Astrocyte of the hippocampus (primary cell): ENCODE measurements at regions not wholly inside any gene's neighbourhood (a gene's known extent, or its start where the extent isn't known, plus 50 kb on each side); places are given as distances from the start of the nearest gene placed in this dataset.
A peak's percentile ranks its signal among the peaks of the same experiment; 100 is the strongest.
"Not testable (repeated sequence)": the region's sequence is repeated elsewhere in the genome, so short reads cannot be mapped to it uniquely, and the experiment has no call there.

Experiments
- DNase-seq: peaks from one replicate; pipeline ENCODE4 v3.0.0; 2011; ENCODE audit warnings: low read depth, low spot score

DNA sequence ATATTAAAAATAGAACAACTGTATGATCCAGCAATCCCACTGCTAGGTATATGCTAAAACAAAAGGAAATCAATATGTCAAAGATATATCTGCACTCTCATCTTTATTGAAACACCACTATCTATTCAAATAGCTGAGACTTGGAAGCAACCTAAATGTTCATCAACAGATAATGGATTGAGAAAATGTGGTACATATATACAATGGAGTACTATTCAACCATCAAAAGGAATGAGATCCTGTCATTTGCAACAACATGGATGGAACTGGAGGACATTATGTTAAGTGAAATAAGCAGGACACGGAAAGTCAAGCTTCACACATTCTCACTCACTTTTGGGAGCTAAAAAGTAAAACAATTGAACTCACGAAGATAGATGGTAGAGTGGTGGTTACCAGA, 610.1 kb upstream of the SEMA3D start:
- DNase-seq = no peak

GRCh38 chr7:85791098-85791497, 604.2 kb upstream of the SEMA3D start:
- DNase-seq = not testable (repeated sequence)

- DNase-seq = no peak
These were observed 594.8 kb upstream of the SEMA3D start for GRCh38 chr7:85781606-85782005.

GRCh38 chr7:85776691-85777345, 590.0 kb upstream of the SEMA3D start:
- DNase-seq = no peak

DNA sequence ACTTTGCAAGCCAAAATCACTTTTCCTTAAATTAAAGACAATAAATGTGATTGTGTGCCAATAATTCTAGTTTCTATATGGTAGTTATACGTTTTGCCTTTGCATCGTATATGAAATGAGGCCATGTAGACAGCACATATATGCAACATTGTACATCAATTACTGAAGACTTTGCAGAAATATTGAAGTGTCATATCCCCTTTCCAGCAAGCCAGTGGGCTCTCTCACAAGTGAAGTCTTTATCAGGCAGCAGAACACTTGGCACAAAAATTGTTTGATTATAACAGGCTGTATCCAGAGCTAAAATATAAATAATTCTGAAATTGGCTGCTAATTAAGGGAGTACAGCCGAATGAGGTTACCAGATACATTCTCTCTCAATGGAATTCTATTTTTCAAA, 588.6 kb upstream of the SEMA3D start:
- no peak for DNase-seq

DNA sequence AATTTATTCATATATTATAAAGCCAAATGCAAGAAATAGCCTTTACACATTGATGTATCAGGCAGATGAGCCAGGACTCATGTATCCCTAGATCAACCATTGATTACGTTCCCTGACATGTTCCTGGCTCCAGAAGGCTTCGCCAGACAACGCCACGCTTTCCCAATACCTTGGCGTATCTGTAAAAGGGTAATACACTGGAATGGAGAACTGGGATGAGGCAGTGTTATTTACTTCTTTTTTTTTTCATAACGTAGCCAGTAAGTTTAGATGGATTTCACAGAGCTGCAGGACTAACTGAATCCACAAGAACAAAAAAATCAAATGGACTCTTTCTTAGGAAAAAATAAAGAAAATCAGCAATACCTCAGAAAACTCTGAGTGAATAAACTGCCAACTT, 588.1 kb upstream of the SEMA3D start:
- DNase-seq = no peak

DNA sequence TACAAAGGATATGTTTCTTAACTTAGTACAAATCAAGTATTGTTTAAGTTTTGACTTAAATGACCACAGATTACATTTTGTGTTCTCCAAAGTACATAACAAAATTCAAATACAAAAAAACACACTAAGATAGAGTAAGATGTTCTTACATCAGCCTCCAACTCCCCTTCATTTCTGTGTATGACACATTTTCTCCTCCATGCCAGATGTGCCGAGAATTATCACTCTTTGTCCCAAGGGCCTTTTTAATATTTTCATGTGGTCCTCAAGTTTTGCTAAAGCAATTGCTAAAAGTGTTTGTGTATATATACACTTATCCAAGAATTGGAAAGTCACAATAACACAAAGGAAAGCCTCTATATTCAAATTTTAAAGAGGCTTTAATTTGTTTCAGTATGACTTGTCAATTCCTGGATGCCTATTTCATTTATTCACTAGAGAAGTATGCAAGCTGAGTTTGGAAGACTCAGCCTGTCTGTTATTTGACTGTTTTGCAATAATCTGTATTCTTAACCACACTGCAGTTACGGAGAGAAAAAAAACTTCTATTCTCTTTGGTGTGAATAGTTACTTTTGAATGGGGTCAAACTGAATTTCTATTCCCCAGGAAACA, 586.4 kb upstream of the SEMA3D start:
- DNase-seq = peak; percentile 39

DNA sequence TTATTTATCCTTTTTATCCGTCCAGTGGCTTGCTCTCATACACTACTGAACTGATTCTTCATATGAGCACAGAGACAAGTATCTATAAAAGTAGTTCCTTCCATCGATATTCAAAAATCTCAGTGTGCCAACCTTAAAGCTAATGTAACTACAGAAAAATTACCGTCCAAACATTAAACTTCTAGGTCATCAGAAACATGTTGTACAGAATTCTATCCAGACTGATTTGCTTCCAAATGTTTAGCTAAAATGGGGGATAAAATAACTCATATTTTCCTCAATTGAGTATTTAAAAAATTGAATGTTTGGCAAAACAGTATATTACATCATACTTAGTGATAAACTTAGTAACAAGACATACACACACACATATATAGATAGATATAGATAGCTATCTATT, 584.7 kb upstream of the SEMA3D start:
- no peak for DNase-seq

GRCh38 chr7:85770332-85770731, 583.5 kb upstream of the SEMA3D start:
- no peak for DNase-seq

DNA sequence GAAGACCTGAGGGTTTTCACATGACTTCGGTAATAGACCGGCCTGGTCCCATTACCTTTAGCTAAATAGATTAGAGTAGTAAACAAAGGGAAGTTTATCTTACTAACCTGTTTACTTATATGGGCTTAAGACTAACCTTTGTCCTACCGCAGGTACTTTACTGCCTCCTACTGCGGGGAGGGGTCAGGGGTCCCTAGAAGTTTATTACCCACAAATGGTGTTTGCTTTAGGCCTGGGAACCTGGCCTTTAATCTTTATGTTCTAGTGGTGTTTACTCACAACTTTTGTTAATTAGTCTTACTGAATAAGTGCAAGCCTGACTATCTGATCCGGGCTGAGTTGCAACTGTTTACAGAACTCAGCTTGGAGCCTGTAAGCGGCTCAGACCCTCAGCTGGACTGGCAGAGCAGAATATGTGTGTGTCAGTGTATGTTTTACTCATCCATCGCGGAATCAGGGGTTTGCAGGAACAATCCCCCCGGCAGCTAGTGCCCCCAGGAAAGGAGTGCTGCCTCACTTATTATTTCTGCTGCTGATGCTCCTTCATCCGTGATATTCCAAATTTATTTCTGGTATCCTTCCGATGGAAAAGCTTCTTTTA, 578.9 kb upstream of the SEMA3D start:
- no peak for DNase-seq

- DNase-seq = no peak
These were observed 577.2 kb upstream of the SEMA3D start for GRCh38 chr7:85764034-85764433.

GRCh38 chr7:85757348-85757747, 570.5 kb upstream of the SEMA3D start:
- no peak for DNase-seq

DNA sequence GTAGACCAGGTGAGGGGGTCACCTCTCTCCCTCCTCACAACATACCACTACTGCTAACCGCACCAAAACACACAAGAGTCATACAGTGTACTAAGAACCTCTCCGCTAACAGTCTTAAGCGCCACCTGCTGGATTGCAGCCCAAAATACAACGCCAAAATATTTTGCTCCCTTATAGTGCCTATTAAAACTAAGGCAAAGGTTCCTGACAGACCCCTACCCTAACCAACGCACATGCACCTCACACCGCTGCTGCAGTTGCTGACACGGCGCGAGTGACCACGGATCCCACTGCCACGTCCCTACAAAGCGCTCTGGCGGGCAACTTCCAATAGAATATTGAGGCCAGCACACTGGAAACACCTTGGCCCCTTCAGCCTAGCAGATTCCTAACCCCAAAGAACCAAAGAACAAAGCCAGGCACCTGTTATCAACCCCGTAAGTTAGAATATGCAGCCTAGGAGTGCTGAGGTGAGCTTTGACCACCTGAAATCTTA, 563.6 kb upstream of the SEMA3D start:
- DNase-seq = peak; percentile 62

DNA sequence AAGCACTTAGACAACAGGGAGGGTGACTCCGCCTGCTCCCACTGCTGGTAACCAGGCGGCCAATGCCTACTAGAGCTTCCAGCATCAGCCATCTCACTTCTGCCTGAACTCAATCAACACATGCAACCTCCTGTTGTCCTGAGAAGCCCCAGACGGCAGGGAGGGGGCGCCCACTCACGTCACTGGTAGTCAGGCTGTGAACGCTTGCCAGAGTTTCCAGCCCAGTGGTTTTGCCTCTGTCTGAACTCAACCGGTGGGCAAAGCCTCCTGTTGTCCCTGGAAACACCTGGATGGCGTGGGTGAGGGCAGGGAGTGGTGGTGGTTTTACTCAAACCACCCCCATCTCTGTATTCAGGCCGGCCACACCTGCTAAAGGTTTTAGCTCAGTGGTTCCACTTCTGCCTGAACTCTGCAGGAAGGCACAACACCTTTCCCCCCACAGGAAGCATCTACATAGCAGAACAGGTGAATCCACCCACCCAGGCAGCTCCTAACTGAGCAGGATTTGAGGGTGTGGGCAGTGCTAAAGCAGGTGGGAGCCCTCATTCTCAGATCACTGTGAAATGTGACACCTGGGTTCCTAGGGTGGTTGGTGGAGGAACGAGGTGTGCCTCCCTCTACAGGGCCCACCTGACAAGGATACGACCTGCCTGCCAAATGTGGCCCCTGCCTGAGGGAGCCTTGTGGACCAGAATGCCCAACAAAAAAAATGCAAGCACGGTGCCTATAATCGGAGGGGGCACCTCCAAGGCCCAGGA, 563.0 kb upstream of the SEMA3D start:
- no peak for DNase-seq

DNA sequence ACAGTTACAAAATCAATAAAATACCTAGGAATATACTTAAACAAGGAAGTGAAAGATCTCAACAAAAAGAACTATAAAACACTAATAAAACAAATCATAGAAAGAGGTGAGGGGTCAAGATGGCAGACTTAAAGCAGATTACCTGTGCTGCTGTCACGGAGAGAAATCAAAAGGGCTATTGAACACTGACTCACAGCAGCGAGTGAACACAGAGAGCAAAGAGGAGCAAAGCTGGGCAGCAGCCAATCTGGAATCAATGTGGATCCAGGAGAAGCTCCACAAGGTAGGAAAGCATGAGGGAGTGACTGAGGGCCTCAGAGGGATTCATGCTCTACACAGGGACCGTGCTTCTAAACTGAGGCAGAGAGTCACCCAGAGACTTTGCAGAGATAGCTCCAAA, 562.0 kb upstream of the SEMA3D start:
- DNase-seq = no peak

- DNase-seq = no peak
These were observed 550.6 kb upstream of the SEMA3D start for GRCh38 chr7:85737426-85737825.

DNA sequence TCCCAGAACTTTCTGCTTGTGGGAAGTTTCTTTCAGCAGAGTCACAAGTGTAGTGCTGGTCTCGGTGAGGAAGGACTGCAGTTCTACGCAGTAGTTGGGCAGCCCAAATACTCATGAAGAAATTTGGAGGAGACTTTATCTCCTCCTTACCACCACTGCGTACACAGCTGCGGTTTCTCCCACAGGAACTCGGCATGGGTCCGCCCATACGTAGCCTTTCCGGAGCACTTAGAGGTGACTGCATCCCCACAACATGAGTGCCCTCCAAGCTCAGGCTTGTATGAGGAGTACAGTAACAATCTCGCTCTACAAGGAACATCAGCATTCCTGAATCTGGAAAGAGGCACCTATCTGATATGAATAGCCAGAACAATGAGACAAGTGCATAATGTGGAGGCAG, 549.2 kb upstream of the SEMA3D start:
- DNase-seq = no peak

DNA sequence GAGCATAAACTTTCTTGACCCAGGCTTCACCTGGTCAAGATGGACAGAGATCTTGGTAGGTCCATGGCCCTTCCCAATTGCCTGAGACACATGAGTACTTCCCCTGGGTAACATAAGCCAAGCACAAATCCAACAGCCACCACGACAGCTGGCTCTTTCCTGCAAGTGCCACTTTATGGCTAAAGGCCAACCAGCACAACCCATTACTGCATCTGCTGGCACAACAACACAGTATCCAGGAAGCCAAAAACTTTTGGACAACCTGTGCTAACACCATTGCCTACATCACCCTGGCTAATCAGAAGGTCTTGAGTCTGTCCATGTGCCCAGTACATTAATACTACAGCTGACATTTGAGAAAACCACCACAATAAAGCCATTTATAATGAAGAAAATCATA, 548.0 kb upstream of the SEMA3D start:
- DNase-seq = no peak

DNA sequence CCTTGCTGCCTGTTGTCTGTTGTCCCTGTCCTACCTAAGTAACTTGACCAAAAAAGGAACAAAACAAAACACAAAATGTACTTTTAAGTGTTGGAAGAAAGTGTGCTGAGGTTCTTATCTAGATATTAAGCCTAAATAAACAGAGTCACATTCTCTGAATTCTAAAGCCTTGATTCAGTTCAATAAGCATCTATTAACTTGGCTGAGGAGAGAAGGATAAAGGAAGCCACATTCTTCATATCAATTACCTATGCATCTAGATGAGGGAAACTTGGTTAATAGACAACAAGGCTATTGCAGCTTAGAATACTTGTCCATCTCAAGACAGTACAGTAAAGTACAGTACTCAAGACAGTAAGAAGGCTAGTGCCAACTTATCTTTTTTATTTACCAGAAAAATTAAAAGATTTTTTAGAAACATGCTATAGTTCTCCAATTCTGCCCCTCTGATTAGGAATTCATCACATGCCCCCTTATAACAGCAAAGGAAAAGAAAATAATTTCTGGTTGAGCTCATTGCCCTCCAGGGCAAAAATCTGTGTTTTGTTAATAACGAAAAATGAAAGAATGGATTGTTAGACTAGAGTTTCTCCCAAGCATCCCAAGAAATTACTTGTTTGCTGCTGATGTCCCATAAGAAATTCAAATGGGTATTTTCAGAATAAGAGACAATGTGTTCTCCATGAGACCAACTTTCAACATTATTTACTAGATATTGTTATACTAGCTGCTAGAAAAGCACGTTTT, 546.5 kb upstream of the SEMA3D start:
- DNase-seq = peak; percentile 65

DNA sequence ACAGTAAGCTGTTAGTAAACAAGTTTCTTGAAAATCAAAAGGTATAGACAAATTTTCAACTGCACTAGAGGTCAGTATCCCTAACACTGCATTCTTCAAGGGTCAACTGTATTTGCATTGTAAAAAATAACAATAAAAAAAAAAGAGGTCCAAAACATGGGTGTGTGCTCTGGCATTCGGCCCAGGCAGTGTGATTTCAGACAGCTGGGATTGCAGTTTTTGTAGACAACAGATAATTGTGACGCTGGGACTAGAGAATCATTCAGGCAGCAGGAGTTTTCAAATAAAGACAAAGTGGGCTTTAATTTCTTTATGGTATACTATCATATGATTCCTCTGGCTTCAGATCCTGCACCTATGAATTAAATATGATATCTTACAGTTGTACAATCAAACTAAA, 543.2 kb upstream of the SEMA3D start:
- DNase-seq = no peak

DNA sequence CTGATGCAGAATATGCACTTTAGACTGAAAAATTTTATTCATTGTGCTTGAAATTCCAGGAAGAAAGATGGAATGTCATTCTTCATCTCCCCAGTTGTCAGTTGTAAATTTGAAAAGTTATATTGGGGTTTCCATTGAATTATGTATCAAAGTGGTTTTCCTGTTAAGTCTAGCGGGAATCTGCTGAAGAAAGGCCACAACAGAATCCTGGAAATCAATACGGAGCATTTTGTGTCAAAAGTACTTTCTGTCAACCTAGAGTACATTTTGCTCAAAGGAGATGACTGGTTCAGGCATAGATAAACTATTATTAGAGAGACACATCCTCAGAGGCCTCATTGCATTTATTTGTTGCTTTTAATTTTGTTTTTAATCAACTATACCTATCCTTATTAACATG, 538.2 kb upstream of the SEMA3D start:
- no peak for DNase-seq
